Inferior parietal cortex (tissue), 1 donor: ENCODE measurements at regions not wholly inside any gene's neighbourhood (a gene's known extent, or its start where the extent isn't known, plus 50 kb on each side); places are given as distances from the start of the nearest gene placed in this dataset.

ENCODE experiments used
- DNase-seq: peaks from one replicate; pipeline ENCODE4 v3.0.0-alpha.2; 2016; ENCODE audit errors: extremely low spot score

DNA sequence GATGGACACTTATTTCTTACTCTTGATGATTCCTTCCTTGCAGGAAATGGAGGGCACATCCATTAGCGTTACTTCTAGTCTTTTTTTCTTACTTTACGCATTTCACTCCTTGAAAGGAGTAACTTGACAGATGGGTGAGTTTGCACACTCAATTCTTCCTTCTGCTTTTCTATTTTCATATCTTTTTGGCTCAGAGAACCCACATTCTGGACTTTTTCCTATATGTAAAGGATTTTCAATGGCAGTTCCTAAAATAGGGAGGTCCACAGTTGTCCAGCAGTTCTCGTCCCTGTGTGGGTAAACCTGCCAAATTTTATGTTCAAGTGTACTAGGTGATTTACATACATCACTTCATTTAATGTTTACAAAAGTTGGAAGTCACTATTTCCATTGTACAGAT is 440.0 kb upstream of the KIRREL3 start:
- no peak for DNase-seq

DNA sequence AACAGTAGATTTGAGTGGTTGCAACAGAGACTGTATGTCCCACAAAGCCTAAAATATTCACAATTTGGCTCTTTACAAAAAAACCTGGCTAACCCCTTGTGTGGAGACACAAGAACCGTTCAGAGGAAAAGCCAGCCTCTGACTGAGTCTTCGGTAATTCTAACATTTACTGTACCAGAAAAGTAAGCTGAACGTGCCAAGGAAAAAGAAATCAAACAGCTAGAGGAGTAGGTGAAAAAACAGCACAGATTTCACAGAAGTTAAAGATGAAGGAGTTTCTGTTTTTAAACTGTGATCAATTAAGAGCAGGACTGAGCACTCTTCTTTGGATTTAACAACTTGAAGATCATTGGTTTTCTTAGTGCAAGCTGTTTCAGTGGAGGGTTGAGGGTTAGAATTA is 424.7 kb upstream of the KIRREL3 start:
- DNase-seq, result no peak

GRCh38 chr11:127424661-127425060 is 424.1 kb upstream of the KIRREL3 start:
- DNase-seq, result no peak

DNA sequence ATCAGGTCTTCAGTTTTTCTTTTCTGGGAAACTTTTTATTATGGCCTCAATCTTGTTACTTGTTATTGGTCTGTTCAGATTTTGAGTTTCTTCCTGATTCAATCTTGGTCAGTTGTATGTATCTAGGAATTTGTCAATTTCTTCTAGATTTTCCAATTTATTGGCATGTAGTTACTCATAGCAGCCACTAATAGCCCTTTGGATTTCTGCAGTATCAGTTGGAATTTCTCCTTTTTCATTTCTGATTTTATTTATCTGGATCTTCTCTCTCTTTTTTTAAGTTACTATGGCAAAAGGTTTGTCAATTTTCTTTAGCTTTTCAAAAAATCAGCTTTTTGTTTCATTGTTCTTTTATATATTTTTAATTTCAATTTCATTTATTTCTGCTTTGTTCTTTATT is 419.6 kb upstream of the KIRREL3 start:
- DNase-seq, result no peak

DNA sequence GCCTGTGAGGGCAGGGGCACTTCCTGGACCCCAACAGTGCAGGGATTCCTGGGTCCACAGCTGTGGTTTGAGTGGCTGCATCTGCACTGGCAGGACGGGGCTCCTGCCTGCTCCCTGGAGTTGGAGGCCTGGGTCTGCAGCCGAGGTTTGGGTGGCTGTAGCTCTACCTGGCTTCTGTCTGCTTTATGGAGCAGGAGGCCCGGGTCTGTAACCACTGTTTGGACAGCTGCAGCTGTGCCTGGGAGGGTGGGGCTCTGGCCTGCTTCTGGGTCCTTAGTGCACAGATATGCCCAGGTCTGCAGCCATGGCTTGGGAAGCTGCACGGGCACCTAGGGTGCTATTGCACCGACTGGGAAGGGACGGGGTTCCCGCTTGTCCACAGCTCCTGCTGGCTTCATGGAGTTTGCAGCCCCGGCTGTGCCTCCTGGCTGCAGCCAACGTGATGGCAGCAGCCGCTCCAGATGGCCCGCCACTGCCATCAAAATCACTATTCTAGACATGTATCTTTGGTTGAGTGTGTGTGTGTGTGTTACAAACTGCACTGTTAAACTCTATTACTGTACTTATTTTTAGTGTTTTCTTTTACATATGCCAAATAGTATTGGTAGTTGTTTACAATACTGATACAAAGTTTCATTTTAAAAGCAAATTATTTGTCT is 412.3 kb upstream of the KIRREL3 start:
- DNase-seq, result no peak

DNA sequence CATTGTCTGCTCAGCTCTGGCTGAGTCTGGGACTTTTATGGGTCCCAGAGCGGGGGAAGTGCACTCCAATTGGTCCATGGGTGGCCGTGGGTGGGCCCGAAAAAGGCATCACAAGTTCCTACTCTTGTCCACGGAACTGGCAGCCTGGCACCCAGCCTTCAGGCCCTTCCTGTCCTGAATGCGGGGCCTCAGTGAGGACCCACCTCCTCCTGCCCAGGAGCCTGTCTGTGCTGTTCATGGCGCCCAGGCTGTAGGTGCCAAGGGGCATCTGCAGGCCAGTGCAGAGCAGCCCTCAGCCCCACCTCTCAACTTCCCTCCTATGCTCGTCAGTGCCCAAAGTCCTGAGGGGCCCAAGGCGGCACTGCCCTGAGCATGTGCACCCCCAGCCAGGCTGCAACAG is 411.7 kb upstream of the KIRREL3 start:
- DNase-seq, result no peak

- DNase-seq, result no peak
Measured at GRCh38 chr11:127411283-127411682, 410.7 kb upstream of the KIRREL3 start.

GRCh38 chr11:127395034-127395433 is 394.5 kb upstream of the KIRREL3 start:
- no peak for DNase-seq

GRCh38 chr11:127393460-127393997 is 393.0 kb upstream of the KIRREL3 start:
- DNase-seq, result no peak

DNA sequence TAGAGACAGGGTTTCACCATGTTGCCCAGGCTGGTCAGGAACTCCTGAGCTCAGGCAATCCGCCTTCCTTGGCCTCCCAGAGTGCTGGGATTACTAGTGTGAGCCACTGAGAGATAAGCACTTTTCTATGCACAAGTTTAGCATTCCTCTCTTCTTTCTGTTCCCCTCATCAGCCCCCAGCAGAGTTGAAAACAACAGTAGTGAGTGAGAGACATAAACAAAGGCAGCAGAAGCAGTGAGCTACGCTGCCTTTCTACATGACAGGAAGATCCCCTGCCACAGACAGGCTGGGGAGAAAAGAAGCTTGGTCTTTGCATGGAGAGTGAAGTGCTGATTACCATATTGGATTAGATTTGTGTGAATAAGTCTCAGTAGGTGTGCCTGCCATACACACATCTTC is 392.0 kb upstream of the KIRREL3 start:
- DNase-seq, result no peak

DNA sequence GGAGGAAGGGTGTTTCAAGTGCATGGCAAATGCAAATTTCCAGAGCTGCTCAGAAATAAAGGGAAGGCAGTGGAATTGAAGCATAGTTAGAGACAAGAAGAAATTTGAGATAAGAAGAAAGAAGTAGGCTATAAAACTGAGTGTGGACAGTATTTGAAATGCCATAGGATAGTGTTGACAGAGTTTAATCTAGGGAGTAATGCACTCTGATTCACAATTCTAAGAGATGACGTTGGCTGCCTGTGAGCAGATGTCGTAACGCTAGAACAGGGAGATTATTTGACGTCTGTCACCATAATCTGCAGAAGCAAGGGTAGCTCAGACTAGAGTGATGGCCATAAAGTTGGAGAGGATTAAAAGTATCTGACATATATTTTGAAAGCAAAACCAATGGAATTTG is 389.9 kb upstream of the KIRREL3 start:
- no peak for DNase-seq

DNA sequence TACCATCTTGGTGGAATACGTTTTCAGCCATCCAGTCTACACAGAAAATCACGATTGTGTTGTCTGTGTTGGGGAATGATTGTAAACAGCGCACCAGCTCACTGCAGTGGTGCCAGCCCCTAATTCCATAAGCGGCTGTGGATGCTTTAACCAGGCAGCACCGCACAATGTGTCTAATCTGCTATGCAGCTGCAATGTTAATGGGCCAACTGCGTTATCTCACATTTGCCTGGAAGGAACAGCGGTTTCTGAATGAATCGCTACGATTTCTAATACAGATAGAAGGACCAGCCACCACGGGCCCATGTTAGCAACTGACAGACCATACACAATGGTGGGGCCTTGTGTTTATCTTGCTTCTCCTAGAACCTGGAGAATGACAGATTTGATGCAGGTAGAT is 384.5 kb upstream of the KIRREL3 start:
- no peak for DNase-seq

DNA sequence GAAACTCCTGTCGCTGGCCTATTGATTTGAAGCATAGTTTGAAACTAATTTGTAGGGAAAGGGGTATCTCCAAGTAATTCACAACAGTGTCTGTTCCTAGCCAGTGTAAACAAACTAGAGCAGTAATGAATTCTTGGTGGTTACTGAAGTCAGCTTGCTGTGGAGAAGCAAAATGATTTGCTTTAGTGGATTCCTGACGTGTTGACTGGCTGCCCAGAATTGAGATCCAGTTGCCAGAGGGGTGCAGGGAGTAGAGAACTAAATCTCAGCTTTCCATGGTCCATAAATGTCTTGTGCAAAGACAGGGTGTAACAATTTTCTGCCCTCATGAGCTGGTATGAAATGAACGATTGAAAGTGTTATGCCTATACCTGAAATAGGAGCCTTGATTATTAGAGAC is 382.5 kb upstream of the KIRREL3 start:
- no peak for DNase-seq

DNA sequence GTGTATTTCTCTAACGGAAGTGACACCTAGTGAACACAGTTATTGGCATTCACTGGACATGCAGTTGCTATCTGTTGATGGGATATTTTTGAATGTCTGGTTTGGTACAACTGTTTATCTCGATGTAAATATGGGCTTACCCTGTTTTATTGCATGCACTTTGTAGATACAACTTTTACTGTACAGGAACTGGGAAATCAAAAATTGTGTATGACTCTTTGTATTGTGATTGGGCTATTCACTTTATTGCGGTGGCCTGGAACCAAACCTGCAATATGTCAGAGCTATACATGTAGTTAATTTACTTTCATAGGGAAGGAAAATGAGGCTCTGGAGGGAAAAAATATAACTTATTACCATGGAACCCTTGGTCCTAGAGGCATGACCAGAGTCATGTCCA is 380.7 kb upstream of the KIRREL3 start:
- DNase-seq, result no peak

DNA sequence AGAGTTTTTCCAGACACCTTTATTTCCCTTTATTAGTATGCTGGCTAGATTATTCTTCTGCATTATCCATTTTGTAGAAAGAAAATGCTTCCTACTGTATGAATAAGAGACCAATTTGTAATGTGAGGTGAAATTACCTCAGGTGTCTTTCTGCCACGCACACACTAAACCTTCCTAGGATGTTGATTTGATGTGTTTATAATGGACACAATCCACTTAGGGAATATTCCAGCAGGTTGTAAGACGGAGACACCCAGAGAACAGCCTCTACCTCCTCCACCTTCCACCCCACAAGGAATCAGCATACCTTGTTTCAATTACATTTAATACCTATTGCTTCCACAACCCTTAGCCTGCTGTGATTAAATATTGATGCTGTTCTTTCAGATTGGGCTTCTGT is 379.1 kb upstream of the KIRREL3 start:
- DNase-seq, result no peak

DNA sequence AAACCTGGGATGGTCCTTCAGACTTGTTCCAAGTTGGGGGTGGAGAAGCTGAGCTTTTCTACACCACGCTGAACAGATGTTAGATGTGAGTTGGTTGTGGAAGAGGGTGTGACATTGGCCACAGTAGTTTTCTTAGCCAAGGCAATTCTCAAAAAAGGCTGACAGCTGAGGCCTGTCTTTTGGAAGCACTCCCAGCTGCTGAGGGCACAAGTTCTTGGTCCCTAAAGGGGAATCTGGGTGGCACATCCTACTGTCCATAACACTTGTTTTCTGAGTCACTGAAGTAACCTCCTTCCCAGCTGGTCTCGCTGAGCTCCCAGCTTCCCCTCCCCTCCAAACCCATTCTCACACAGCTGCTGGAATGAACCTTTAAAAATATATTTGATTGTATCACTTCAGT is 375.7 kb upstream of the KIRREL3 start:
- DNase-seq, result no peak

DNA sequence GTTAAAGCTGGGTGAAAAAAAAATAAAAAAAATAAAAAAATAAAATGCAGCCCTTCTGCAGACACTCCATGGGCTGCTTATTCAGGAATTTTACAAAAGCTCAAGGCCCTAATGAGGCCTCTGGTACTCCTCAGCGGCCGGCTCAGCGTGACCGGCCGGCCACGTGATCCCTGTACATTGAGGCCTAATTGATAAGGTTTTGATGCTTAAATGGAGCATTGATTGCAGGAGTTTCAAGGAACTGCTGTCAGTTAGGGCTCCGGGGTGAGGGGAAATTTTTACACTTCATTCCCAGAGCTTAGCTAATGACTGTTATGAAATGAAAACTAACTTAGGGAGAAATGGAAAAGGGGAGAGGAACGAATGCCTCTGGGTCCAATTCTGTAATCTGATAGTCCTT is 368.8 kb upstream of the KIRREL3 start:
- DNase-seq, result no peak

- DNase-seq, result no peak
Measured at GRCh38 chr11:127362754-127363308, 362.3 kb upstream of the KIRREL3 start.

GRCh38 chr11:127358160-127358559 is 357.6 kb upstream of the KIRREL3 start:
- DNase-seq, result no peak

GRCh38 chr11:127350476-127350875 is 349.9 kb upstream of the KIRREL3 start:
- no peak for DNase-seq

DNA sequence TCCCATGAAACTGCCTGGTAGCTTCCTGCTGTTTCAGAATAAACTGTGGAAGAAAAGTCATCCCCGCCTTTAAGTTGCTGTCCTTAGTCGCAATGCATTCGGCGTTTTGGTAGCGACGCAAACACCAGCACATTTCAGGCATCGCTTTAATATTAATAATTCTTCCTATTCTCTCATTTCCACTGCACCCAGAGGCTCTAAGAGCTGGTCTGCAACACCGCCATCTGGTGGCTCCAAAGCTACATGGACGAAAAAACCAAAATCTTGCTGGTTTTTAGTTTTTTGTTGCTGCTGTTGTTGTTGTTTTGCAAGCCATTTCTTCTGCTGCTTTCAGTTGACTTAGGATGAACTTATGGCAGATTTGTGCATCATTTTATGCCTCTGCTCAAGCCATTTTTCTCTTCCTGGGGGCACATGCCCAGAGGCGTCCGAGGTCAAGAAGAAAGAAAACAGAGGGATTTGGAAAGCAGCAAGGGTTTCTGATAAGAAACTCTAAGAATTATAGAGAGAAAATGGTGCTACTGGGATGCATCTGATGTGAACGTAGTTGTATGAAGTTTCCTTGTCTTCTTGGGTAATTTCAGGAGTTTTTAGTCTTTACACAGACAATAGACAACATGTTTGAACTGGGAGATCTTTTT is 345.4 kb upstream of the KIRREL3 start:
- peak; percentile 74 for DNase-seq

GRCh38 chr11:127340438-127340837 is 339.9 kb upstream of the KIRREL3 start:
- no peak for DNase-seq

GRCh38 chr11:127339376-127339775 is 338.8 kb upstream of the KIRREL3 start:
- no peak for DNase-seq
